HG02885 (cell line): ENCODE measurements at regions not wholly inside any gene's neighbourhood (a gene's known extent, or its start where the extent isn't known, plus 50 kb on each side); places are given as distances from the start of the nearest gene placed in this dataset.

ENCODE experiments used
- ATAC-seq: cut with Tn5 transposase; IDR thresholded peaks from one replicate; pipeline ENCODE4 v1.9.1; 2021; ENCODE audit warnings: mild to moderate bottlenecking; ENCODE audit not compliant: unreplicated experiment, poor library complexity

- no peak for ATAC-seq
Measured at GRCh38 chr5:86964889-86965288, 302.8 kb upstream of the RASA1 start.

GRCh38 chr5:86968301-86968753 lies 299.4 kb upstream of the RASA1 start:
- ATAC-seq, result no peak

GRCh38 chr5:86970361-86970760 lies 297.3 kb upstream of the RASA1 start:
- ATAC-seq, result no peak

GRCh38 chr5:86971034-86971571 lies 296.6 kb upstream of the RASA1 start:
- peak; percentile 78 for ATAC-seq

GRCh38 chr5:86974955-86975354 lies 292.7 kb upstream of the RASA1 start:
- no peak for ATAC-seq

- ATAC-seq, result no peak
Measured at GRCh38 chr5:86977190-86977589, 290.5 kb upstream of the RASA1 start.

- no peak for ATAC-seq
Measured at GRCh38 chr5:86977808-86978207, 289.9 kb upstream of the RASA1 start.

- peak; percentile 94 for ATAC-seq
Measured at GRCh38 chr5:86979811-86980411, 287.8 kb upstream of the RASA1 start.

- ATAC-seq, result no peak
Measured at GRCh38 chr5:86981898-86982297, 285.8 kb upstream of the RASA1 start.

- ATAC-seq, result peak; percentile 52
Measured at GRCh38 chr5:86983208-86983607, 284.5 kb upstream of the RASA1 start.

- ATAC-seq, result no peak
Measured at GRCh38 chr5:86986837-86987236, 280.8 kb upstream of the RASA1 start.

GRCh38 chr5:86997516-86997915 lies 270.2 kb upstream of the RASA1 start:
- no peak for ATAC-seq

GRCh38 chr5:86999951-87000350 lies 267.7 kb upstream of the RASA1 start:
- ATAC-seq, result no peak

GRCh38 chr5:87002485-87002884 lies 265.2 kb upstream of the RASA1 start:
- no peak for ATAC-seq

- ATAC-seq, result no peak
Measured at GRCh38 chr5:87004101-87004500, 263.6 kb upstream of the RASA1 start.

GRCh38 chr5:87007737-87008136 lies 259.9 kb upstream of the RASA1 start:
- ATAC-seq, result no peak

- ATAC-seq, result no peak
Measured at GRCh38 chr5:87008751-87009560, 258.7 kb upstream of the RASA1 start.

GRCh38 chr5:87010736-87011135 lies 256.9 kb upstream of the RASA1 start:
- no peak for ATAC-seq

GRCh38 chr5:87015901-87016300 lies 251.8 kb upstream of the RASA1 start:
- ATAC-seq, result no peak

GRCh38 chr5:87020099-87020934 lies 247.4 kb upstream of the RASA1 start:
- ATAC-seq, result peak; percentile 94

- no peak for ATAC-seq
Measured at GRCh38 chr5:87022415-87022814, 245.3 kb upstream of the RASA1 start.
